ENCODE measurements at regions not wholly inside any gene's neighbourhood (a gene's known extent, or its start where the extent isn't known, plus 50 kb on each side); places are given as distances from the start of the nearest gene placed in this dataset.

DNA sequence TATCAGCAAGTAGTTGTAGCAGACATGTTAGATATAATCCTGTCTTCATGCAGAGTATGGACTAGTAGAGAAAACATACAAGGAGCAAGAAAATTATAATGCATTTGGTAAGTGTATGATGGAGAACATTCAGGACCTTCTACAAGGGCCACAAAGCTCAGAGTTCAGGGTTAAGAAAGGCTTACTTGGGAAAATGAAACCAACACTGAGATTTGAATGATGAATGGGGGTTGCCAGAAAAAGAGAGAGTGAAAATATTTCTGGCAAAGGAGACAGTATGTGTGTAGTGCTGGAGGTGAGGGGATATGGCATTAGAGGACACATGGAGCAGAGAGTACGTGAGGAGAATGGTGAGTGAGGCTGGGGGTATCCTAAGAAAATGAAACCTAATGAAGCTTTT is 169.8 kb upstream of the STK32A start:
- no peak for DNase-seq (ENCODE audit: low spot score in 2 of 2)
- no peak overlapping the region for H3K27ac ChIP-seq
- no peaks in the 10 kb centered on the region for H3K27me3 ChIP-seq
- H3K9me3 ChIP-seq: no peaks in the 10 kb centered on the region
- 74% methylated on average over 1 of the region's 1 CpG for WGBS
- H3K36me3 ChIP-seq: no peaks in the 10 kb centered on the region
- H3K4me1 ChIP-seq: no peaks in the 10 kb centered on the region
- H3K4me3 ChIP-seq: no peak overlapping the region
- no peak for TF ChIP-seq POLR2A (IDR thresholded peaks at IDR 0.05)
- TF ChIP-seq, protein P1, sequence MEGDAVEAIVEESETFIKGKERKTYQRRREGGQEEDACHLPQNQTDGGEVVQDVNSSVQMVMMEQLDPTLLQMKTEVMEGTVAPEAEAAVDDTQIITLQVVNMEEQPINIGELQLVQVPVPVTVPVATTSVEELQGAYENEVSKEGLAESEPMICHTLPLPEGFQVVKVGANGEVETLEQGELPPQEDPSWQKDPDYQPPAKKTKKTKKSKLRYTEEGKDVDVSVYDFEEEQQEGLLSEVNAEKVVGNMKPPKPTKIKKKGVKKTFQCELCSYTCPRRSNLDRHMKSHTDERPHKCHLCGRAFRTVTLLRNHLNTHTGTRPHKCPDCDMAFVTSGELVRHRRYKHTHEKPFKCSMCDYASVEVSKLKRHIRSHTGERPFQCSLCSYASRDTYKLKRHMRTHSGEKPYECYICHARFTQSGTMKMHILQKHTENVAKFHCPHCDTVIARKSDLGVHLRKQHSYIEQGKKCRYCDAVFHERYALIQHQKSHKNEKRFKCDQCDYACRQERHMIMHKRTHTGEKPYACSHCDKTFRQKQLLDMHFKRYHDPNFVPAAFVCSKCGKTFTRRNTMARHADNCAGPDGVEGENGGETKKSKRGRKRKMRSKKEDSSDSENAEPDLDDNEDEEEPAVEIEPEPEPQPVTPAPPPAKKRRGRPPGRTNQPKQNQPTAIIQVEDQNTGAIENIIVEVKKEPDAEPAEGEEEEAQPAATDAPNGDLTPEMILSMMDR (IDR thresholded peaks at IDR 0.05): no peak
- TF ChIP-seq EP300 (IDR thresholded peaks at IDR 0.05): no peak
- no peak for TF ChIP-seq POLR2AphosphoS5 (IDR thresholded peaks at IDR 0.05)

DNA sequence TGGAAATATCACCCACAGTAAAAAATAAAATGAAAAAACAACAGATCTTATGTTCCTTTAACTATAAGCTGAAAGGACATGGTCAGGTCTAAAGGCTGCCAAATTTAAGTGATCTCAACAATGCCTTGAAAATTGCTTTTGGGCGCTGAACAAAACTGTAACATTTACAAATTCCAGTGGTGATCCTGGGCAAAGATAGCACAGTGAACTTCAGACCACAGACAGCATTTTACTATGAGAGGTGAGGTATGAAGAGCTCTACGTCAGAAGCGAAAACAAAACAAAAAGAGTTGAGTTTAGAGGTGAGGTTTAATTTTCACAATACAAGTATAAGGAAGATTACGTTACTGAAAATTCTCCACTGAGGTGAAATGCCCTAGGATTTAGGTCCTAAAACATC is 165.8 kb upstream of the STK32A start:
- Histone ChIP-seq H3K36me3 (no peaks in the 10 kb centered on the region), H3K9me3 (no peaks in the 10 kb centered on the region), H3K4me1 (no peaks in the 10 kb centered on the region), H3K27ac (no peak overlapping the region), H3K27me3 (no peaks in the 10 kb centered on the region), H3K4me3 (no peak overlapping the region)
- WGBS: 80% methylated on average over 4 of the region's 4 CpGs
- TF ChIP-seq EP300 (IDR thresholded peaks at IDR 0.05) (no peak), POLR2AphosphoS5 (IDR thresholded peaks at IDR 0.05) (no peak), POLR2A (IDR thresholded peaks at IDR 0.05) (no peak)
- TF ChIP-seq, protein P1 (IDR thresholded peaks at IDR 0.05): no peak
- DNase-seq (ENCODE audit: low spot score in 2 of 2): no peak

DNA sequence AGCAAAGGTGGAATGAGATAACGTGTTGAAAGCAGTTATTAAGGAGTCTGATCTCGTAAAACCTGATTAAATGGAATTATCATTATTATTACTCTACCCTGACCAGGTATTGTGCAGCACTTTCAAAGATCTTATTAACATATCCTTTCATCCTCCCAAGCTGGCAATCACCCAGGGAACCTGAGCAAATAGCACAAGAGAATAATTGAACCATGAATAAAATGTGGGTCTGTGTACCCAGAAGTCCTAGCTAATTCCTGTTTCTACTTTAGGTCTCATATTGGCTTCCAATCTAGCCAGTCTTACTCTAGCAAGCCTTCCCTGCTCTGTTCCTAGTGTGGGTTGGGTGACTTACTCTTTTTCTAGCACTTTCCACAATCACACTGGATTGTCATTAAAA is 162.2 kb upstream of the STK32A start:
- TF ChIP-seq POLR2A (IDR thresholded peaks at IDR 0.05) (no peak), POLR2AphosphoS5 (IDR thresholded peaks at IDR 0.05) (no peak), EP300 (IDR thresholded peaks at IDR 0.05) (no peak)
- TF ChIP-seq, protein P1 (IDR thresholded peaks at IDR 0.05): no peak
- no peaks in the 10 kb centered on the region for H3K4me1 ChIP-seq
- H3K27me3 ChIP-seq: no peaks in the 10 kb centered on the region
- no peak overlapping the region for H3K4me3 ChIP-seq
- no peak for DNase-seq (ENCODE audit: low spot score in 2 of 2)
- no peaks in the 10 kb centered on the region for H3K9me3 ChIP-seq
- H3K36me3 ChIP-seq: no peaks in the 10 kb centered on the region
- WGBS: 42% methylated on average over 2 of the region's 2 CpGs
- H3K27ac ChIP-seq: no peak overlapping the region

DNA sequence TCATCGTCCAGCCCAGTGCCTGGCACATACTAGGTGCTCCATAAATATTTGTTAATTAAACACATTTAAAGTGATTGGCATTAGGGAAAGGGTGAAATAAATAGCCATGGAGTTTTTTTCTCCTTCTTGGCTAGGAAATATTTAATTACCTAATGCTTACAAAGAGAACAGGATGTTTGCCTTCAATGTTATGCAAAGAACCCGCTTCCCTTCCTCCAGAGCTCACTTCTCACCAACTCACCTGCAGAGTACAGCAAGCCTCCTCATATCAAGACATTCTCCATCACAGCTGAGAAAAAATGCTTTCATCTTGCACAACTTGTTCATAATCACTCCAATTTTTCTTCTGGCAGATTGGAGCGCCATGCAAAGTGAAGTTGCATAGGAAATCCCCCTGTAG is 161.7 kb upstream of the STK32A start:
- no peak for DNase-seq (ENCODE audit: low spot score in 2 of 2)
- H3K9me3 ChIP-seq: no peaks in the 10 kb centered on the region
- no peak overlapping the region for H3K4me3 ChIP-seq
- no peaks in the 10 kb centered on the region for H3K4me1 ChIP-seq
- no peak overlapping the region for H3K27ac ChIP-seq
- TF ChIP-seq, protein P1 (IDR thresholded peaks at IDR 0.05): no peak
- TF ChIP-seq EP300 (IDR thresholded peaks at IDR 0.05): no peak
- TF ChIP-seq POLR2A (IDR thresholded peaks at IDR 0.05): no peak
- TF ChIP-seq POLR2AphosphoS5 (IDR thresholded peaks at IDR 0.05): no peak
- no peaks in the 10 kb centered on the region for H3K27me3 ChIP-seq
- H3K36me3 ChIP-seq: no peaks in the 10 kb centered on the region
- 81% methylated on average over 3 of the region's 3 CpGs for WGBS

DNA sequence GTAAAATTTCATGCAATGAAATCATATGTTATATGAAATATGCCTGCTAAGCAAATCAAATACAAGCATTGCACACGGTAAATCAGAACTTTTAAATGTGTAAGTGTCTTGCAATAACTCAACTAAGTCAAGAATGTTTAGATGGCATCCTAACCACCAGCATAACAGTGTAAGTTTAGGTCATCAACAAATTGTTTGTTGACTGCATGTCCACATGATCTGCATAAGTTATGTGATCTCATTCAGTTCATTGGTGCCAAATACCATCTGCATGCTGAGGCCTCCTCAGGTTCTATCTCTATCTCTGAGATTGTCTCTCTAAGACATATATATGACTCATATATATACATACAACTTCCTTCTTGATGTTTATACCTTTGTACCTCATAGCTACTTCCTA is 159.6 kb upstream of the STK32A start:
- no peak for DNase-seq (ENCODE audit: low spot score in 2 of 2)
- no peaks in the 10 kb centered on the region for H3K27me3 ChIP-seq
- no peak overlapping the region for H3K4me3 ChIP-seq
- H3K4me1 ChIP-seq: no peaks in the 10 kb centered on the region
- H3K9me3 ChIP-seq: no peaks in the 10 kb centered on the region
- WGBS: 0% methylated on average over 1 of the region's 1 CpG
- H3K36me3 ChIP-seq: no peaks in the 10 kb centered on the region
- TF ChIP-seq, protein P1 (IDR thresholded peaks at IDR 0.05): no peak
- no peak for TF ChIP-seq EP300 (IDR thresholded peaks at IDR 0.05)
- no peak for TF ChIP-seq POLR2A (IDR thresholded peaks at IDR 0.05)
- no peak for TF ChIP-seq POLR2AphosphoS5 (IDR thresholded peaks at IDR 0.05)
- H3K27ac ChIP-seq: no peak overlapping the region

All from suprapubic skin (tissue), 4 donors.